Adrenal gland (tissue), 9 donors: ENCODE measurements at regions not wholly inside any gene's neighbourhood (a gene's known extent, or its start where the extent isn't known, plus 50 kb on each side); places are given as distances from the start of the nearest gene placed in this dataset.

ENCODE experiments used
- DNase-seq, 7 donors: peaks; one replicate each; pipeline ENCODE4 v3.0.0-alpha.2; 2019 to 2020
- H3K27ac ChIP-seq, 5 donors: fragments of 200-600 bp; sonication (generic) in 4 of 5; 1 replicate in 3 of 5; 2 replicates in 2 of 5; pipeline versions ENCODE4 v1.5.1 to v1.8.0; 2016 to 2020; ENCODE audit warnings: mild to moderate bottlenecking in 1 of 5
- H3K27me3 ChIP-seq: fragments of 200-600 bp; 2 replicates; pipeline ENCODE4 v1.8.0; 2021
- H3K36me3 ChIP-seq, 2 donors: fragments of 200-600 bp; replicated peaks in 1 of 2; 1 replicate in 1 of 2; 2 replicates in 1 of 2; pipeline versions ENCODE4 v1.5.1 to v1.8.0; 2018 to 2022
- H3K4me1 ChIP-seq, 2 donors: fragments of 200-600 bp; replicated peaks in 1 of 2; 1 replicate in 1 of 2; 2 replicates in 1 of 2; pipeline versions ENCODE4 v1.5.1 to v1.8.0; 2018 to 2021
- H3K4me3 ChIP-seq, 4 donors: fragments of 200-600 bp; sonication (generic) in 3 of 4; one replicate each; pipeline ENCODE4 v1.5.1; 2016 to 2018
- H3K9me3 ChIP-seq, 3 donors: fragments of 200-600 bp; sonication (generic) in 1 of 3; replicated peaks in 1 of 3; 1 replicate in 2 of 3; 2 replicates in 1 of 3; pipeline versions ENCODE4 v1.5.1 to v1.8.0; 2016 to 2021
- POLR2A ChIP-seq, 2 donors: fragments of 450-650 bp; IDR thresholded peaks; one replicate each; pipeline ENCODE4 v1.6.1; 2017; ENCODE audit warnings: antibody characterized with exemption in 2 of 2, mild to moderate bottlenecking in 2 of 2, moderate library complexity in 1 of 2
- WGBS, 4 donors: extraction: QIAGEN DNeasy Blood & Tissue Kit in 2 of 4; methylation state at CpG; one replicate each; pipeline versions ENCODE4 v1.1.5 to v1.1.7; 2013 to 2017; 5-methylcytosine and 5-hydroxymethylcytosine counted together
- intact Hi-C, 2 donors: fragments of 100-400 bp; cut with DNase I; formaldehyde crosslinking; loops; one replicate each; pipeline versions ENCODE4 v1.14.1 to v1.15.0; 2022 to 2023
- TF ChIP-seq, protein P1 (sequence below), 6 experiments: fragments of 450-650 bp in 4 of 6; fragments of 200-600 bp in 2 of 6; sonication (generic) in 1 of 6; IDR thresholded peaks; 1 replicate in 5 of 6; 2 replicates in 1 of 6; pipeline versions ENCODE4 v1.5.1 to v1.8.0; 2016 to 2021; ENCODE audit warnings: antibody characterized with exemption in 6 of 6, mild to moderate bottlenecking in 2 of 6, moderate library complexity in 1 of 6
- donor health status: healthy with polysubstance abuse.
- donor health status: Bipolar disorder and iron deficiency.
- donor health status: DM: yes; HTN: yes; CAD: no.
- donor health status: DM: no; HTN: no; CAD: no.
- donor health status: DM: no; HTN: no; CAD: no.

DNA sequence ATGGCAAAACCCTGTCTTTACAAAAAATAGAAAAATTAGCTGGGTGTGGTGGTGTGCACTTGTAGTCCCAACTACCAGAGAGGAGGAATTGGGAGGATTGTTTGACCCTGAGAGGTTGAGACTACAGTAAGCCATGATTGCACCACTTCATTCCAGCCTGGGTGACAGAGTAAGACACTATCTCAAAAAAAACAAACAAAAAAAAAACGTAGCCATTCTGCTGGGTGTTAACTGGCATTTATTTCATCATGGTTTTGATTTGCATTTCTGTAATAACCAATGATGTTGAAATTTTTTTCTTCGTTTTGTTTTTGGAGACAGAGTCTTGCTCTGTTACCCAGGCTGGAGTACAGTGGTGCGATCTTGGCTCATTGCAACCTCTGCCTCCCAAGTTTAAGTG is 63.3 kb downstream of the RPLP1 start:
- Histone ChIP-seq H3K9me3 (no peaks in the 10 kb centered on the region), H3K27ac (no peak overlapping the region), H3K36me3 (no peaks in the 10 kb centered on the region), H3K4me1 (no peaks in the 10 kb centered on the region), H3K27me3 (no peaks in the 10 kb centered on the region), H3K4me3 (no peak overlapping the region)
- WGBS, 4 donors: 65 to 76% (median 69%) methylated on average over 3 of the region's 3 CpGs
- no peak for DNase-seq
- intact Hi-C loops: no loop called here
- no peak for TF ChIP-seq POLR2A (IDR thresholded peaks at IDR 0.05)
- TF ChIP-seq, protein P1, sequence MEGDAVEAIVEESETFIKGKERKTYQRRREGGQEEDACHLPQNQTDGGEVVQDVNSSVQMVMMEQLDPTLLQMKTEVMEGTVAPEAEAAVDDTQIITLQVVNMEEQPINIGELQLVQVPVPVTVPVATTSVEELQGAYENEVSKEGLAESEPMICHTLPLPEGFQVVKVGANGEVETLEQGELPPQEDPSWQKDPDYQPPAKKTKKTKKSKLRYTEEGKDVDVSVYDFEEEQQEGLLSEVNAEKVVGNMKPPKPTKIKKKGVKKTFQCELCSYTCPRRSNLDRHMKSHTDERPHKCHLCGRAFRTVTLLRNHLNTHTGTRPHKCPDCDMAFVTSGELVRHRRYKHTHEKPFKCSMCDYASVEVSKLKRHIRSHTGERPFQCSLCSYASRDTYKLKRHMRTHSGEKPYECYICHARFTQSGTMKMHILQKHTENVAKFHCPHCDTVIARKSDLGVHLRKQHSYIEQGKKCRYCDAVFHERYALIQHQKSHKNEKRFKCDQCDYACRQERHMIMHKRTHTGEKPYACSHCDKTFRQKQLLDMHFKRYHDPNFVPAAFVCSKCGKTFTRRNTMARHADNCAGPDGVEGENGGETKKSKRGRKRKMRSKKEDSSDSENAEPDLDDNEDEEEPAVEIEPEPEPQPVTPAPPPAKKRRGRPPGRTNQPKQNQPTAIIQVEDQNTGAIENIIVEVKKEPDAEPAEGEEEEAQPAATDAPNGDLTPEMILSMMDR (IDR thresholded peaks at IDR 0.05): no peak

DNA sequence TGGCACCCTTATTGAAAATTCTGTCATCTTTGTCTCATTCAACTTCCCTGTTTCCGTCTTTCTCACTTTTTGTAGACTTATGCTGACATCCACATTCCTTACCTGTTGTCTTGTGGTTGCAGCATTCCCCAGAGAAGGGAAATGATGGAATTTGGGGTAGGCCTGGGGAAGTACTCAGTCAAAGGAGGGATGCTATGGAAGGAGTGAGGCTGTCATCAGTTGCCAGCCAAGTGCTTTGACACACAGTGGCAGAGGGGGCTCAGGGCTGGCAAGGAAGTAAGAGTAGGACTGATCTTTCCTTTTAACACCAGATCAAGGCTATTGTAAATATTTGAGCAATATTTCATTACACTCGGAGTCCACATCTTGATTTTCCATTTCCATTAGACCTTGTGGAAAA is 64.4 kb downstream of the RPLP1 start:
- no peaks in the 10 kb centered on the region for H3K27me3 ChIP-seq
- no peak overlapping the region for H3K27ac ChIP-seq
- no peak for TF ChIP-seq POLR2A (IDR thresholded peaks at IDR 0.05)
- TF ChIP-seq, protein P1 (IDR thresholded peaks at IDR 0.05): no peak
- 70 to 84% (median 73%) methylated on average over 2 of the region's 2 CpGs for WGBS, 4 donors
- no peak overlapping the region for H3K4me3 ChIP-seq
- H3K4me1 ChIP-seq: no peaks in the 10 kb centered on the region
- H3K36me3 ChIP-seq: no peaks in the 10 kb centered on the region
- intact Hi-C loops: no loop called here
- DNase-seq: no peak
- no peaks in the 10 kb centered on the region for H3K9me3 ChIP-seq

DNA sequence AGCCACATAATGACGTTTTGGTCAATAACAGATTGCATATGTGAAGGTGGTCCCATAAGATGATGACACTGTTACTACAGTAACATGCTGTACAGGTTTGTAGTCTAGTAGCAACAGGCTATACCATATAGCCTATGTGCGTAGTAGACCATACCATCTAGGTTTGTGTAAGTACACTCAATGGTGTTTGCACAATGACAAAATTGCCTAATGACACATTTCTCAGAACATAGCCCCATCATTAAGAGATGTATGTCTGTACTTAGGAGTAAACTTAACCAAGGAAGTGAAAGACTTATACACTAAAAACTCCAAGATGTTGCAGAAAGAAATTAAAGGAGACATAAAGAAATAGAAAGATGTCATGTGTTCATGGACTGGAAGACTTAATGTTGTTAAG is 66.2 kb downstream of the RPLP1 start:
- Histone ChIP-seq H3K4me3 (no peak overlapping the region), H3K4me1 (no peaks in the 10 kb centered on the region), H3K9me3 (no peaks in the 10 kb centered on the region), H3K27me3 (no peaks in the 10 kb centered on the region), H3K27ac (no peak overlapping the region), H3K36me3 (no peaks in the 10 kb centered on the region)
- intact Hi-C loops: no loop called here
- TF ChIP-seq, protein P1 (IDR thresholded peaks at IDR 0.05): no peak
- no peak for TF ChIP-seq POLR2A (IDR thresholded peaks at IDR 0.05)
- no peak for DNase-seq
- WGBS, 4 donors: 67 to 86% (median 83%) methylated on average over 2 of the region's 2 CpGs

DNA sequence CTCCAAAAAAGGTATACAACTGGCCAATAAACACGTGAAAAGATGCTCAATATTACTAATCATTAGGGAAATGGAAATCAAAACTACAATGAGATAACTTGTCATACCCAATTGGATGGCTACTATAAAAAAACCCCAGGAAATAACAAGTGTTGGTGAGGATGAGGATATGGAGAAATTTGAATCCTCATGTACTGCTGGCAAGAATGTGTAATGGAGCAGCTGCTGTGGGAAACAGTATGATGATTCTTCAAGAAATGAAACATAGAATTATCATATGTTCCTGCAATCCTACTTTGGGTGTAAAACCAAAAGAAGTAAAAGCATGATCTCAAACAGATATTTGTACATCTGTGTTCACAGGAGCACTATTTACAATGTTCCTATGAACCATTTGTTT is 67.4 kb downstream of the RPLP1 start:
- Histone ChIP-seq H3K27me3 (no peaks in the 10 kb centered on the region), H3K4me1 (no peaks in the 10 kb centered on the region), H3K4me3 (no peak overlapping the region), H3K27ac (no peak overlapping the region), H3K36me3 (no peaks in the 10 kb centered on the region), H3K9me3 (no peaks in the 10 kb centered on the region)
- intact Hi-C loops: no loop called here
- DNase-seq: no peak
- TF ChIP-seq POLR2A (IDR thresholded peaks at IDR 0.05): no peak
- TF ChIP-seq, protein P1 (IDR thresholded peaks at IDR 0.05): no peak
- 47 to 54% (median 50%) methylated on average over 1 of the region's 1 CpG for WGBS, 4 donors
